Hepatocyte (in vitro differentiated cells): ENCODE measurements at regions not wholly inside any gene's neighbourhood (a gene's known extent, or its start where the extent isn't known, plus 50 kb on each side); places are given as distances from the start of the nearest gene placed in this dataset.
"Not testable (repeated sequence)": the region's sequence is repeated elsewhere in the genome, so short reads cannot be mapped to it uniquely, and the experiment has no call there.

Experiments
- DNase-seq: peaks from one replicate; pipeline ENCODE4 v3.0.0-alpha.2; 2016; ENCODE audit warnings: low spot score
- H2AFZ ChIP-seq: fragments of 200-600 bp; sonication (generic); 2 replicates; pipeline ENCODE4 v1.6.0; 2016; ENCODE audit warnings: antibody characterized with exemption, mild to moderate bottlenecking
- H3K27ac ChIP-seq: fragments of 200-600 bp; sonication (generic); 2 replicates; pipeline ENCODE4 v1.5.1; 2016; ENCODE audit warnings: mild to moderate bottlenecking
- H3K27me3 ChIP-seq: fragments of 200-600 bp; sonication (generic); 2 replicates; pipeline ENCODE4 v1.6.1; 2016
- H3K36me3 ChIP-seq: fragments of 200-600 bp; sonication (generic); replicated peaks from 2 replicates; pipeline ENCODE4 v1.5.1; 2016; ENCODE audit warnings: low read depth; ENCODE audit not compliant: insufficient read depth
- H3K4me1 ChIP-seq: fragments of 200-600 bp; sonication (generic); 2 replicates; pipeline ENCODE4 v1.5.1; 2016; ENCODE audit warnings: mild to moderate bottlenecking, moderate library complexity; ENCODE audit not compliant: insufficient read depth
- H3K4me2 ChIP-seq: fragments of 200-600 bp; sonication (generic); 2 replicates; pipeline ENCODE4 v1.6.0; 2016
- H3K4me3 ChIP-seq: fragments of 200-600 bp; sonication (generic); 2 replicates; pipeline ENCODE4 v1.5.1; 2016; ENCODE audit warnings: mild to moderate bottlenecking
- H3K79me2 ChIP-seq: fragments of 200-600 bp; sonication (generic); 2 replicates; pipeline ENCODE4 v1.6.0; 2017; ENCODE audit warnings: mild to moderate bottlenecking
- H3K9me2 ChIP-seq: fragments of 200-600 bp; sonication (generic); replicated peaks from 2 replicates; pipeline ENCODE4 v1.6.0; 2017; ENCODE audit warnings: mild to moderate bottlenecking; ENCODE audit not compliant: insufficient read depth
- H3K9me3 ChIP-seq: fragments of 200-600 bp; sonication (generic); 2 replicates; pipeline ENCODE4 v1.5.1; 2016; ENCODE audit warnings: low read depth, mild to moderate bottlenecking
- H4K20me1 ChIP-seq: fragments of 200-600 bp; sonication (generic); 2 replicates; pipeline ENCODE4 v1.6.0; 2016; ENCODE audit warnings: mild to moderate bottlenecking; ENCODE audit not compliant: insufficient read depth, poor library complexity, severe bottlenecking
- EZH2 ChIP-seq: fragments of 200-600 bp; sonication (generic); IDR thresholded peaks from 2 replicates; pipeline ENCODE4 v1.6.1; 2016; ENCODE audit warnings: antibody characterized with exemption, mild to moderate bottlenecking, borderline replicate concordance
- EZH2phosphoT487 ChIP-seq: fragments of 200-600 bp; sonication (generic); IDR thresholded peaks from one replicate; pipeline ENCODE4 v1.6.1; 2018; ENCODE audit warnings: antibody characterized with exemption, mild to moderate bottlenecking, low read depth, moderate library complexity; ENCODE audit not compliant: unreplicated experiment, severe bottlenecking
- WGBS: methylation state at CpG from one replicate; pipeline ENCODE4 v1.1.6; 2016; ENCODE audit warnings: low lambda C conversion rate; ENCODE audit errors: missing lambda C conversion rate; 5-methylcytosine and 5-hydroxymethylcytosine counted together
- TF ChIP-seq, protein P1 (sequence below): fragments of 200-600 bp; sonication (generic); IDR thresholded peaks from 2 replicates; pipeline ENCODE4 v1.5.1; 2016; ENCODE audit warnings: antibody characterized with exemption, mild to moderate bottlenecking; ENCODE audit not compliant: poor library complexity

DNA sequence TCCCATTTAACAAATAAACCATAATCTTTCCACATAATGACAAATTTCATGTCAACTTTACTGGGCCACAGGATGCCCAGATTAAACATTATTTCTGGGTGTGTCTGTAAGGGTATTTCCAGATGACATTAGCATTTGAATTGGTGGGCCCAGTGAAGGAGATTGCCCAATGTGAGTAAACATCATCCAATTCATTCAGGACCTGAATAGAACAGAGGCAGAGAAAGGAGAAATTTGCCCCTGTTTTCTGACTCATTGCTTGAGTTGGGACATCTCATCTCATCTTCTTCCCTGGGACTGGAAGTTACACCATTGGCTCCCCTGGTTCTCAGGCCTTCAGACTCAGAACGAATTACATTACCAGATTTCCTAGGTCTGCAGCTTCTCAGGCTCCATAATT is 142.9 kb downstream of the TPBG start:
- TF ChIP-seq, protein P1, sequence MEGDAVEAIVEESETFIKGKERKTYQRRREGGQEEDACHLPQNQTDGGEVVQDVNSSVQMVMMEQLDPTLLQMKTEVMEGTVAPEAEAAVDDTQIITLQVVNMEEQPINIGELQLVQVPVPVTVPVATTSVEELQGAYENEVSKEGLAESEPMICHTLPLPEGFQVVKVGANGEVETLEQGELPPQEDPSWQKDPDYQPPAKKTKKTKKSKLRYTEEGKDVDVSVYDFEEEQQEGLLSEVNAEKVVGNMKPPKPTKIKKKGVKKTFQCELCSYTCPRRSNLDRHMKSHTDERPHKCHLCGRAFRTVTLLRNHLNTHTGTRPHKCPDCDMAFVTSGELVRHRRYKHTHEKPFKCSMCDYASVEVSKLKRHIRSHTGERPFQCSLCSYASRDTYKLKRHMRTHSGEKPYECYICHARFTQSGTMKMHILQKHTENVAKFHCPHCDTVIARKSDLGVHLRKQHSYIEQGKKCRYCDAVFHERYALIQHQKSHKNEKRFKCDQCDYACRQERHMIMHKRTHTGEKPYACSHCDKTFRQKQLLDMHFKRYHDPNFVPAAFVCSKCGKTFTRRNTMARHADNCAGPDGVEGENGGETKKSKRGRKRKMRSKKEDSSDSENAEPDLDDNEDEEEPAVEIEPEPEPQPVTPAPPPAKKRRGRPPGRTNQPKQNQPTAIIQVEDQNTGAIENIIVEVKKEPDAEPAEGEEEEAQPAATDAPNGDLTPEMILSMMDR: no peak
- TF ChIP-seq EZH2phosphoT487 (no peak), EZH2 (no peak)
- H2AFZ ChIP-seq: no peak overlapping the region

DNA sequence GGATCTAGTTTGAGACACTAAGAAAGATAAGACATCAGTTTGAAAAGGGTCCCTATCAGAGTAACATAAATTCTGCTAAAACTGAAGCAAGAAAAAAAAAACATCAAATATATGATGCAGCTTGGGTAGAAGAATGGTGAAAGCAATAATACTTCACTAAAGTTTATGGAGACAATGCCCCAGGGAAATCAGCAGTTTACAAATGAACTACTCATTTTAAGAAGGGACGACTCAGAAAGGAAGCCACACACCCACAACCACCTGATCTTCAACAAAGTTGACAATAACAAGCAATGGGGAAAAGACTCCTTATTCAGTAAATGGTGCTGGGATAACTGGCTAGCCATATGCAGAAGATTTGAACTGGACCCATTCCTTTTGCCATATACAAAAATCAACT is 143.5 kb downstream of the TPBG start:
- Histone ChIP-seq H3K27ac (no peak overlapping the region), H3K27me3 (no peaks in the 10 kb centered on the region), H3K4me2 (no peak overlapping the region), H3K4me3 (no peak overlapping the region), H3K36me3 (no peaks in the 10 kb centered on the region), H3K4me1 (no peaks in the 10 kb centered on the region), H3K79me2 (no peaks in the 10 kb centered on the region), H3K9me3 (no peaks in the 10 kb centered on the region), H3K9me2 (no peaks in the 10 kb centered on the region), H4K20me1 (no peaks in the 10 kb centered on the region), H2AFZ (no peak overlapping the region)
- DNase-seq: no peak
- 70% methylated on average over 1 of the region's 1 CpG for WGBS
- TF ChIP-seq EZH2phosphoT487 (no peak), EZH2 (no peak)
- TF ChIP-seq, protein P1: no peak

More for the DNA sequence above, 142.9 kb downstream of the TPBG start:
- no peaks in the 10 kb centered on the region for H3K4me1 ChIP-seq
- H3K27me3 ChIP-seq: no peaks in the 10 kb centered on the region
- no peak overlapping the region for H3K4me2 ChIP-seq
- no peaks in the 10 kb centered on the region for H4K20me1 ChIP-seq
- 61% methylated on average over 1 of the region's 1 CpG for WGBS
- no peaks in the 10 kb centered on the region for H3K9me2 ChIP-seq
- H3K27ac ChIP-seq: no peak overlapping the region
- no peak overlapping the region for H3K4me3 ChIP-seq
- H3K79me2 ChIP-seq: no peaks in the 10 kb centered on the region
- H3K9me3 ChIP-seq: no peaks in the 10 kb centered on the region
- H3K36me3 ChIP-seq: no peaks in the 10 kb centered on the region
- DNase-seq: no peak

DNA sequence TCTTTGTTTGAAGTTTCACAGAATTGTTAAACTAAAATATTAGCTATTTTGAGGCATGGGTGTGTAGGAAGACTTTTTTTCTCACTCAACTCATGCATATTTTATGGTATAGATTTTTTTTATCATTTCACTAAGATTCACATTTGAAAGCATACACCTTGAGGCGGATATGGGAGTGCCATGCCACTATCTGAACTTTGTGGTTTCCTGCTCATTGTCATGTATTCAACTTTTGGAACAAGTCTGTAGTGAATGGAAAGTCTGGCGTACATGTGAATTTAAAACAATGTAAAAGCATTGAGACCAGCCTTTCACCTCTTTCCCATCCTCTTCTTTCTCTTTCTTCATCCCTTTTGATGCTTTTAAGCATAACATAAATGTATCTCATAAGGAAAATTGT is 147.9 kb downstream of the TPBG start:
- no peaks in the 10 kb centered on the region for H3K27me3 ChIP-seq
- no peaks in the 10 kb centered on the region for H3K9me3 ChIP-seq
- no peak overlapping the region for H3K4me3 ChIP-seq
- H3K4me1 ChIP-seq: no peaks in the 10 kb centered on the region
- TF ChIP-seq, protein P1: no peak
- TF ChIP-seq EZH2 (no peak), EZH2phosphoT487 (no peak)
- no peak overlapping the region for H2AFZ ChIP-seq
- no peak overlapping the region for H3K4me2 ChIP-seq
- DNase-seq: no peak
- no peaks in the 10 kb centered on the region for H3K79me2 ChIP-seq
- WGBS: 88% methylated on average over 2 of the region's 2 CpGs
- H3K9me2 ChIP-seq: no peaks in the 10 kb centered on the region
- H3K27ac ChIP-seq: no peak overlapping the region
- H4K20me1 ChIP-seq: no peaks in the 10 kb centered on the region
- H3K36me3 ChIP-seq: no peaks in the 10 kb centered on the region

DNA sequence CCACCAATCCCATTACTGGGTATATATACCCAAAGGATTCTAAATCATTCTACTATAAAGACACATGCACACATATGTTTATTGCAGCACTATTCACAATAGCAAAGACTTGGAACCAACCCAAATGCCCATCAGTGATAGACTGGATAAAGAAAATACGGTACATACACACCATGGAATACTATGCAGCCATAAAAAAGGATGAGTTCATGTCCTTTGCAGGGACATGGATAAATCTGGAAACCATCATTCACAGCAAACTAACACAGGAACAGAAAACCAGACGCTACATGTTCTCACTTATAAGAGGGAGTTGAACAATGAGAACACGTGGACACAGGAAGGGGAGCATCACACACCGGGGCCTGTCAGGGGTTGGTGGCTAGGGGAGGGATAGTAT is 154.3 kb downstream of the TPBG start:
- not testable (repeated sequence) for H3K36me3 ChIP-seq, H3K9me2 ChIP-seq, H3K9me3 ChIP-seq, H3K27ac ChIP-seq, H4K20me1 ChIP-seq, H3K4me3 ChIP-seq, H3K27me3 ChIP-seq, H3K79me2 ChIP-seq, H3K4me1 ChIP-seq, H3K4me2 ChIP-seq, DNase-seq, H2AFZ ChIP-seq
- 96% methylated on average over 4 of the region's 4 CpGs for WGBS
